ENCODE measurements at regions not wholly inside any gene's neighbourhood (a gene's known extent, or its start where the extent isn't known, plus 50 kb on each side); places are given as distances from the start of the nearest gene placed in this dataset.

DNA sequence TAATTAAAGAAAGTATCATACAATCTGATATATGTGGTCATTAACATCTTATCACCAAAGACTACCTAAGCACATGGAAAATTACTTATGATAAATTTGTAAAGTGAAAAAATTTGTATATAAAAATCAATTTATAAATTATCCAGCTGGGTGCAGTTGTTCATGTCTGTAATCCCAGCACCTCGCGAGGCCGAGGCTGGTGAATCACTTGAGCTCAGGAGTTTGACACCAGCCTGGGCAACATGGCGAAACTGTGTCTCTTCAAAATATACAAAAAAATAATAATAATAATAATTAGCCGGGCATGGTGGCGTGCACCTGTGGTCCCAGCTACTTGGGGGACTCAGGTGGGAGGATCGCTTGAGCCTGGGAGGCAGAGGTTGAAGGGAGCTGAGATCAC, 82.8 kb upstream of the SYT6 start:
- H3K9me3 ChIP-seq: no peaks in the 10 kb centered on the region
- TF ChIP-seq, protein P1, sequence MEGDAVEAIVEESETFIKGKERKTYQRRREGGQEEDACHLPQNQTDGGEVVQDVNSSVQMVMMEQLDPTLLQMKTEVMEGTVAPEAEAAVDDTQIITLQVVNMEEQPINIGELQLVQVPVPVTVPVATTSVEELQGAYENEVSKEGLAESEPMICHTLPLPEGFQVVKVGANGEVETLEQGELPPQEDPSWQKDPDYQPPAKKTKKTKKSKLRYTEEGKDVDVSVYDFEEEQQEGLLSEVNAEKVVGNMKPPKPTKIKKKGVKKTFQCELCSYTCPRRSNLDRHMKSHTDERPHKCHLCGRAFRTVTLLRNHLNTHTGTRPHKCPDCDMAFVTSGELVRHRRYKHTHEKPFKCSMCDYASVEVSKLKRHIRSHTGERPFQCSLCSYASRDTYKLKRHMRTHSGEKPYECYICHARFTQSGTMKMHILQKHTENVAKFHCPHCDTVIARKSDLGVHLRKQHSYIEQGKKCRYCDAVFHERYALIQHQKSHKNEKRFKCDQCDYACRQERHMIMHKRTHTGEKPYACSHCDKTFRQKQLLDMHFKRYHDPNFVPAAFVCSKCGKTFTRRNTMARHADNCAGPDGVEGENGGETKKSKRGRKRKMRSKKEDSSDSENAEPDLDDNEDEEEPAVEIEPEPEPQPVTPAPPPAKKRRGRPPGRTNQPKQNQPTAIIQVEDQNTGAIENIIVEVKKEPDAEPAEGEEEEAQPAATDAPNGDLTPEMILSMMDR (IDR thresholded peaks at IDR 0.05): no peak
- no peaks in the 10 kb centered on the region for H3K36me3 ChIP-seq
- intact Hi-C loops (cut with DNase I): no loop called here
- H3K4me3 ChIP-seq: no peak overlapping the region
- no peaks in the 10 kb centered on the region for H3K27me3 ChIP-seq
- DNase-seq (ENCODE audit: low spot score in 2 of 2): no peak
- no peak overlapping the region for H3K27ac ChIP-seq
- no peaks in the 10 kb centered on the region for H3K4me1 ChIP-seq

- TF ChIP-seq, protein P1 (IDR thresholded peaks at IDR 0.05): no peak
- H3K4me3 ChIP-seq: no peak overlapping the region
- no peaks in the 10 kb centered on the region for H3K27me3 ChIP-seq
- intact Hi-C loops (cut with DNase I): no loop called here
- H3K36me3 ChIP-seq: no peaks in the 10 kb centered on the region
- H3K27ac ChIP-seq: no peak overlapping the region
- H3K9me3 ChIP-seq: no peaks in the 10 kb centered on the region
- H3K4me1 ChIP-seq: no peaks in the 10 kb centered on the region
- DNase-seq (ENCODE audit: low spot score in 2 of 2): no peak
These were observed 82.3 kb upstream of the SYT6 start for GRCh38 chr1:114235960-114236359.

DNA sequence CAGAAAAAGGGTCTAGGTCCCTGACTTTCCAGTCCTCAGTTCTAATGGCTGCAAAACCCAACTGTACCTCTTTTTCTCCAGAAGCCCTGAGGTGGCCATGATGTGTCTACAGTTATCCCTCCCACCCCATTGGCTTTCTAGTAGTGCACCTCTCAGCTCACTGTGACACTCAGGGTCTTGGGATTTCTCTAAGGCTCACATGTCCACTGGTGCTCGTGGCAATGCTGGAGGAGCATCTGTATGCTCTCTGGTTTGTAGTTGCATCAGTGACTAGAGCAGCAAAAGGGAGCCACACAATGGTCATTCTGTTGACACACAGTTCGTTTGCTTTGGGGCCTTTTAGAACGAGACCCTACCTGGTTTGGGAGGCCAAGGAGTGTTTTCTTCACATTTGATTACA, 81.6 kb upstream of the SYT6 start:
- no peaks in the 10 kb centered on the region for H3K36me3 ChIP-seq
- TF ChIP-seq, protein P1 (IDR thresholded peaks at IDR 0.05): no peak
- no peak for DNase-seq (ENCODE audit: low spot score in 2 of 2)
- no peaks in the 10 kb centered on the region for H3K27me3 ChIP-seq
- no peak overlapping the region for H3K27ac ChIP-seq
- no peak overlapping the region for H3K4me3 ChIP-seq
- no peaks in the 10 kb centered on the region for H3K4me1 ChIP-seq
- no peaks in the 10 kb centered on the region for H3K9me3 ChIP-seq
- intact Hi-C loops (cut with DNase I): no loop called here

DNA sequence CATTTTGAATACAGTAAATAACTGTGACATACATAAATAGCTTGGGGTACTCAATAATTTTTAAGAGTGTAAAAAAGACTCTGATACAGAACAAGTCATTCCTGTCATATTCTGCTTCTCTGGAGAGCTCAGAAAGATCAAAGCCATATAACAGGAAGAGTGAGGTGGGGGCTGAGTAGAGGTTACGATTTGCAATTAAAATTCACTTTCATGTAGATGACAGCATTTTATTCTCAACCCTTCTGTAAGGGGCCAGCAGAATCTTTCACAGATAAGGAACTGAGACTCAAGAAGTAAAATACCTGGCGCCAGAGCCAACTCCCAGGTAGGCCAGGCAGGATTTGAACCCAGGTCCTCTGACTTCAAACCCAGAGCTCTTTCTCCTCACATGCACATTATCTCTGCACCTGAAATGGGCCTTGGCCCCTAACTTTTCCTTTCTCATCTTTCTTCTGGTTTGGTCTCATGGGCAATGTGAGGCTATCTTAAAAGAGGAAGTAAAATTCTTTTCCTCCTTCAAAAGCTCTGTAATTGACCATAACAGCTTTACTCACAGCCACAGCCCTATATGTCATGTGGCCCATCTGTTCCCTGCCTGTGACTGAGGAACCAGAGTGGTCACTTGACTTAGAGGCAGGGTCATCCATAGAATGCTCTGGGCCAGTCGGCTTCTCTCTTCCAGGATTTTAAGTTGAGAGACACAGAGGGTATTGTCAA, 80.9 kb upstream of the SYT6 start:
- intact Hi-C loops (cut with DNase I): no loop called here
- Histone ChIP-seq H3K27me3 (no peaks in the 10 kb centered on the region), H3K4me1 (no peaks in the 10 kb centered on the region), H3K4me3 (no peak overlapping the region), H3K9me3 (no peaks in the 10 kb centered on the region), H3K27ac (no peak overlapping the region), H3K36me3 (no peaks in the 10 kb centered on the region)
- TF ChIP-seq, protein P1 (IDR thresholded peaks at IDR 0.05): no peak
- DNase-seq (ENCODE audit: low spot score in 2 of 2): no peak

DNA sequence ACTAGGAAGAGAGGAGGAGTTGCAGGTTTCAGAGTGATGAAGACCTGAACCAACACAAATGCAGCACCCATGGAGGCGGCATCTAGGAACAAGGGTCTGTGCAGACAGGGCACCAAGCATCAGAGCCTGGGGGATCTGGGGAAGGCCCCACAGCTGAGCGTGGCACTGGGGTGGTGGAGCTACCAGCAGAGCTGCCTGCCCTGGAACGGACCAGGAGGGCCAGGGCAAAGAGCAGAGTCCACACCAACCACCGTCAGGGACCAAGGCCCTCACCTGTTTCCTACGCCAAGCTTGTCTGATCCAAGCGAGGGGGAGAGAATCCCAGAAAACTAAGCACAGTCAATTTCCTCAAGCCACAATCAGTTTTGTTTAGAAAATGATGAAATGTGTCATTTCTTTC, 79.0 kb upstream of the SYT6 start:
- TF ChIP-seq, protein P1 (IDR thresholded peaks at IDR 0.05): no peak
- no peak for DNase-seq (ENCODE audit: low spot score in 2 of 2)
- H3K9me3 ChIP-seq: no peaks in the 10 kb centered on the region
- no peaks in the 10 kb centered on the region for H3K36me3 ChIP-seq
- no peak overlapping the region for H3K4me3 ChIP-seq
- no peaks in the 10 kb centered on the region for H3K27me3 ChIP-seq
- intact Hi-C loops (cut with DNase I): no loop called here
- H3K27ac ChIP-seq: no peak overlapping the region
- H3K4me1 ChIP-seq: no peaks in the 10 kb centered on the region

- TF ChIP-seq, protein P1 (IDR thresholded peaks at IDR 0.05): no peak
- intact Hi-C loops (cut with DNase I): no loop called here
- no peak for DNase-seq (ENCODE audit: low spot score in 2 of 2)
These were observed 77.6 kb upstream of the SYT6 start for GRCh38 chr1:114231301-114231700.

More at GRCh38 chr1:114231301-114231700, 77.6 kb upstream of the SYT6 start:
- no peak overlapping the region for H3K27ac ChIP-seq
- no peak overlapping the region for H3K4me3 ChIP-seq
- H3K4me1 ChIP-seq: no peaks in the 10 kb centered on the region
- no peaks in the 10 kb centered on the region for H3K9me3 ChIP-seq
- H3K36me3 ChIP-seq: no peaks in the 10 kb centered on the region
- no peaks in the 10 kb centered on the region for H3K27me3 ChIP-seq
